ENCODE measurements at regions not wholly inside any gene's neighbourhood (a gene's known extent, or its start where the extent isn't known, plus 50 kb on each side); places are given as distances from the start of the nearest gene placed in this dataset.
"Not testable (repeated sequence)": the region's sequence is repeated elsewhere in the genome, so short reads cannot be mapped to it uniquely, and the experiment has no call there.

GRCh38 chr21:9068622-9069021, 1452.8 kb upstream of the TPTE start:
- dilution Hi-C loops (cut with MboI; ENCODE audit: extremely low pct_ligation_motif_present, low sequenced_read_pairs); DNase-seq (ENCODE audit: low read depth, low spot score); H3K9me1 ChIP-seq (ENCODE audit: control insufficient read depth, extremely low read depth, insufficient read depth, low read length); H3K4me3 ChIP-seq (ENCODE audit: control insufficient read depth in 2 of 3, extremely low read depth in 1 of 3, insufficient read depth in 2 of 3, low read depth in 1 of 3, low read length in 3 of 3); H3K4me1 ChIP-seq (ENCODE audit: control insufficient read depth, extremely low read depth, insufficient read depth, low read length); H3K9ac ChIP-seq (ENCODE audit: control insufficient read depth, extremely low read depth, insufficient read depth, low read length); H3K4me2 ChIP-seq (ENCODE audit: control insufficient read depth, extremely low read depth, insufficient read depth, low read depth, low read length); H3K79me2 ChIP-seq (ENCODE audit: control insufficient read depth, insufficient read depth, low read length); FAIRE-seq; H3K36me3 ChIP-seq (ENCODE audit: control insufficient read depth in 2 of 2, extremely low read depth in 1 of 2, insufficient read depth in 2 of 2, low read length in 2 of 2); H3K27me3 ChIP-seq (ENCODE audit: control insufficient read depth, extremely low read depth, insufficient read depth, low read length); H4K20me1 ChIP-seq (ENCODE audit: control insufficient read depth, extremely low read depth, insufficient read depth, low read length); H2AFZ ChIP-seq (ENCODE audit: control insufficient read depth, low read length); H3K9me3 ChIP-seq (ENCODE audit: control insufficient read depth, low read depth, low read length); H3K27ac ChIP-seq (ENCODE audit: control insufficient read depth, insufficient read depth, low read length): not testable (repeated sequence)

- H3K9ac ChIP-seq (ENCODE audit: control insufficient read depth, extremely low read depth, insufficient read depth, low read length); H3K4me2 ChIP-seq (ENCODE audit: control insufficient read depth, extremely low read depth, insufficient read depth, low read depth, low read length); H3K9me1 ChIP-seq (ENCODE audit: control insufficient read depth, extremely low read depth, insufficient read depth, low read length); H3K27me3 ChIP-seq (ENCODE audit: control insufficient read depth, extremely low read depth, insufficient read depth, low read length); H3K79me2 ChIP-seq (ENCODE audit: control insufficient read depth, insufficient read depth, low read length); H2AFZ ChIP-seq (ENCODE audit: control insufficient read depth, low read length); H3K27ac ChIP-seq (ENCODE audit: control insufficient read depth, insufficient read depth, low read length); H3K36me3 ChIP-seq (ENCODE audit: control insufficient read depth in 2 of 2, extremely low read depth in 1 of 2, insufficient read depth in 2 of 2, low read length in 2 of 2); H3K4me1 ChIP-seq (ENCODE audit: control insufficient read depth, extremely low read depth, insufficient read depth, low read length); DNase-seq (ENCODE audit: low read depth, low spot score); H3K9me3 ChIP-seq (ENCODE audit: control insufficient read depth, low read depth, low read length); FAIRE-seq; H3K4me3 ChIP-seq (ENCODE audit: control insufficient read depth in 2 of 3, extremely low read depth in 1 of 3, insufficient read depth in 2 of 3, low read depth in 1 of 3, low read length in 3 of 3); H4K20me1 ChIP-seq (ENCODE audit: control insufficient read depth, extremely low read depth, insufficient read depth, low read length); dilution Hi-C loops (cut with MboI; ENCODE audit: extremely low pct_ligation_motif_present, low sequenced_read_pairs): not testable (repeated sequence)
- TF ChIP-seq CTCF (optimal IDR thresholded peaks at IDR 0.05 in 1 of 3, IDR thresholded peaks at IDR 0.05 in 1 of 3, conservative IDR thresholded peaks at IDR 0.05 in 1 of 3; ENCODE audit: extremely low read depth in 1 of 3, insufficient read depth in 2 of 3, low read length in 3 of 3) = peak in 1 of 3 experiments; percentile 4
Measured at GRCh38 chr21:9070703-9071102, 1450.7 kb upstream of the TPTE start.

DNA sequence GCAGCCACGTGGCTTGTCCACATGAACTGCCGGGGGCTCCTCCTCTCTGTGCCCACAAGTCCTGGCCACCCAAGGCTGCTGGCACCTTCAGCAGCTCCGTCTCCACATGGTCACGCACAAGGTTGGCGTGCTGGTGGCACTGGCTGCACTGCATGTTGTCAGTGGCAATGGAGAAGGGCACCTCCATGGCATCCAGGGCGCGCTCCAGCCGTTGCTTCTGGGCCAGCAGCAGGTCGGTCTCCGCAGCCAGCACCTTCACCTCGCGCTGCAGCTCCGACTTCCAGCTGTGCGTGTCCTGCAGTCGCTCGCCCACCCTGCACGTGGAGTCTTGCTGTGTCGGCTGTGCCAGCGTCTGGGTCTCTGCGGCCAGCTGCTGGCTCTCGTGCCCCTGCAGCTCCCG, 1448.4 kb upstream of the TPTE start:
- H3K27ac ChIP-seq (ENCODE audit: control insufficient read depth, insufficient read depth, low read length); H3K9me1 ChIP-seq (ENCODE audit: control insufficient read depth, extremely low read depth, insufficient read depth, low read length); H3K4me3 ChIP-seq (ENCODE audit: control insufficient read depth in 2 of 3, extremely low read depth in 1 of 3, insufficient read depth in 2 of 3, low read depth in 1 of 3, low read length in 3 of 3); H3K4me1 ChIP-seq (ENCODE audit: control insufficient read depth, extremely low read depth, insufficient read depth, low read length); H4K20me1 ChIP-seq (ENCODE audit: control insufficient read depth, extremely low read depth, insufficient read depth, low read length); DNase-seq (ENCODE audit: low read depth, low spot score); H3K9me3 ChIP-seq (ENCODE audit: control insufficient read depth, low read depth, low read length); H3K36me3 ChIP-seq (ENCODE audit: control insufficient read depth in 2 of 2, extremely low read depth in 1 of 2, insufficient read depth in 2 of 2, low read length in 2 of 2); H3K4me2 ChIP-seq (ENCODE audit: control insufficient read depth, extremely low read depth, insufficient read depth, low read depth, low read length); H3K27me3 ChIP-seq (ENCODE audit: control insufficient read depth, extremely low read depth, insufficient read depth, low read length); dilution Hi-C loops (cut with MboI; ENCODE audit: extremely low pct_ligation_motif_present, low sequenced_read_pairs); H2AFZ ChIP-seq (ENCODE audit: control insufficient read depth, low read length); H3K9ac ChIP-seq (ENCODE audit: control insufficient read depth, extremely low read depth, insufficient read depth, low read length); H3K79me2 ChIP-seq (ENCODE audit: control insufficient read depth, insufficient read depth, low read length); FAIRE-seq: not testable (repeated sequence)

DNA sequence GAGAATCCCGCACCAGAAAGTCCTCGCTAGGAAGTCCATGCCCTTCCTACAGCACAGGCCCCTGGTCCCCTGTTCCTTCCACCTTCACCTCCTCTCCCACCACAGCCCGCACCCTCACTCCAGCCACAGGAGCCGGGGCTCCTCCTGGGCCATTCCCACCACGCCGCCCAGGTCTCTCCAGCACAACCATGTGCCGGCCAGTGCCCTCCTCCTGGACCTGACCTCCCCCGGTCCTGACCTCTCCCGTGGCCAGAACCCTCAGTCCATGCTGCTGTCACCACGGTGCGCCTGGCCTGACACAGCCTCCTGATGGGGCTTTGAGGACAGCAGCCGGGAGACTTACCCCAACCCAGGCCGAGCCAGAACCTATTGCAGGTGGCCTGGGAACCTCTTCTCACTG, 1446.6 kb upstream of the TPTE start:
- H3K4me1 ChIP-seq (ENCODE audit: control insufficient read depth, extremely low read depth, insufficient read depth, low read length); FAIRE-seq; H2AFZ ChIP-seq (ENCODE audit: control insufficient read depth, low read length); H3K9me3 ChIP-seq (ENCODE audit: control insufficient read depth, low read depth, low read length); H3K9ac ChIP-seq (ENCODE audit: control insufficient read depth, extremely low read depth, insufficient read depth, low read length); H3K79me2 ChIP-seq (ENCODE audit: control insufficient read depth, insufficient read depth, low read length); H3K27me3 ChIP-seq (ENCODE audit: control insufficient read depth, extremely low read depth, insufficient read depth, low read length); H4K20me1 ChIP-seq (ENCODE audit: control insufficient read depth, extremely low read depth, insufficient read depth, low read length); H3K36me3 ChIP-seq (ENCODE audit: control insufficient read depth in 2 of 2, extremely low read depth in 1 of 2, insufficient read depth in 2 of 2, low read length in 2 of 2); H3K4me3 ChIP-seq (ENCODE audit: control insufficient read depth in 2 of 3, extremely low read depth in 1 of 3, insufficient read depth in 2 of 3, low read depth in 1 of 3, low read length in 3 of 3); dilution Hi-C loops (cut with MboI; ENCODE audit: extremely low pct_ligation_motif_present, low sequenced_read_pairs); DNase-seq (ENCODE audit: low read depth, low spot score); H3K4me2 ChIP-seq (ENCODE audit: control insufficient read depth, extremely low read depth, insufficient read depth, low read depth, low read length); H3K27ac ChIP-seq (ENCODE audit: control insufficient read depth, insufficient read depth, low read length); H3K9me1 ChIP-seq (ENCODE audit: control insufficient read depth, extremely low read depth, insufficient read depth, low read length): not testable (repeated sequence)

Measured in keratinocyte (primary cell).